Jurkat, Clone E6-1 (cell line): ENCODE measurements at regions not wholly inside any gene's neighbourhood (a gene's known extent, or its start where the extent isn't known, plus 50 kb on each side); places are given as distances from the start of the nearest gene placed in this dataset.

Experiments
- DNase-seq: peaks from one replicate; pipeline ENCODE4 v3.0.0-alpha.2; 2011; ENCODE audit warnings: low read depth, low spot score
- H3K4me3 ChIP-seq: 2 replicates; pipeline ENCODE4 v1.5.1; 2011; ENCODE audit warnings: mild to moderate bottlenecking, low read length, control low read depth, moderate library complexity

DNA sequence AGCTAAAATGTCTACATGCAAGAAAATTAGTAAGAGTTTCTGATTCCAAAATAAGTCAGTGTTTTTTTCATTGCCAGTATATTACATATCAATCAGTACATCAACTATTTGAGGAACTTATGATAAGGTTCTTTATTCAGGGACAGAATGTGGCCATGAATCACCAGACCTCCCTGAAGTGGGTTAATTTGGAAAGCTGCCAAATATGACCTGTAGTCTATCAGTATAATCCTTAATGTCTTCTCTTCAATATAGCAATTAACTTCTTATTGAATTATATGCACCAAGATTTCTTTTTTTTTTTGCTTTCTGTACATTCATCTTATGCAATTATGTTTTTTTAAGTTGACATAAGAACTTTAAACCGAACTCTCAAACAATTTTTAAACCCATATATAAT is 714.5 kb upstream of the POT1 start:
- no peak overlapping the region for H3K4me3 ChIP-seq
- no peak for DNase-seq

DNA sequence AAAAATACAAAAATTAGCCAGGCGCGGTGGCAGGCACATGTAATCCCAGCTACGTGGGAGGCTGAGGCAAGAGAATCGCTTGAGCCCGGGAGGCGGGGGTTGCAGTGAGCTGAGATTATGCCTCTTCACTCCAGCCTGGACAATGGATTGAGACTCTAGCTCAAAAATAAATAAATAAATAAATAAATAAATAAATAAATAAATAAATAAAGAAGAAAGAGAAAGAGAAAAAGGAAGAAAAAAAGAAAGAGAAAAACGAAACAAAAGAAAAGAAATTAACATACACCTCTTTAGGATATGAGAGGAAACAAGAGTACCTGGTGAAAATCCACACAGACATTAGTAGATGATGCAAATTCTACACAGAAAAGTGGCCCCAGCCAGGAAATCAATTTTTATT is 713.7 kb upstream of the POT1 start:
- DNase-seq = no peak
- H3K4me3 ChIP-seq = no peak overlapping the region

DNA sequence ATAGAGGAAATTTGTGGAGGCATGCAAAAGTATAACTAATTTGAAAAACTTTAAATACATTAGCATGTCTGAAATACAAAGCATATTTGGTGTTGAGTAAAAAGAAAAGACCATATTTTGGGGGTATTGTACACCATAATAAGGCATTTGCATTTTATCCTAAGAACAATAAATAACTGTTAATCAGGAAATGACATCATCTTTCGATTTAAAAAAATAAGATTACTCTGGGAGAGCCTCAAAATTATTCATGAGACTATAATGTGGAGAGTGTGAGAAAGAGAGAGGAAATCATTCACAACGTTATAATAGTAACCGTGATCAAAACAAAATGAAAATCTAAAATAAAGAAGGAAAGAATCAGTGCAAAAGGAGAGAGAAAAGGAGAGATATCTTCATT is 712.3 kb upstream of the POT1 start:
- H3K4me3 ChIP-seq = no peak overlapping the region
- DNase-seq = no peak

DNA sequence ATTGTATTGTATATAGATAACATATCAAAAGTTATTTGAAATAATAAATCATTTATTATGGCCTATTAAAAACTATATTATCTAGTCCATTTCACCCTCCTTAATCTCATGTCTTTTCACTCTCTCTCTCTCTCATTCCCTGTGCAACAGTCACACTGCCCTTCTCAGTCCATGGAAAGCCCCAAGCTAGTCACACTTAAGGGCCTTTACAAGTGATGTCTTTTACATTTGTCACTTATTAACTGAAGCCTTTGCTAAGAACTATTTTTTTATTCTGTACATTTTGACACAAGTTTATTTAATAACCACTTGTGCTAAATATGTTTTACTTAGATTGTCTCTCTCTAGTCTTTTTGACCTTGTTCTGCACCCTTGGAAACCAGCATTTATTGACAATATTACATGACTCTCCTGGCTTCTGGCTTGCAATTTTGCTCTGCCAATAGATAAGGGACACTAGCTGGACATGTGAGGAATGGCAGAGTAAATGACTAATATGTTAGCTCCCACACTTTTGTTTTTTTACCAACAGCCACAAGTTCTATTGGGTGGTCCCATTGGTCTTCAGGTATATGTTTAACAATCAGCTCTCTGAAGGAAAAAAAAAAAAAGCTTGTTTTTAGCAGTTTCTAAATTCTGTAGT is 706.8 kb upstream of the POT1 start:
- no peak overlapping the region for H3K4me3 ChIP-seq
- no peak for DNase-seq

DNA sequence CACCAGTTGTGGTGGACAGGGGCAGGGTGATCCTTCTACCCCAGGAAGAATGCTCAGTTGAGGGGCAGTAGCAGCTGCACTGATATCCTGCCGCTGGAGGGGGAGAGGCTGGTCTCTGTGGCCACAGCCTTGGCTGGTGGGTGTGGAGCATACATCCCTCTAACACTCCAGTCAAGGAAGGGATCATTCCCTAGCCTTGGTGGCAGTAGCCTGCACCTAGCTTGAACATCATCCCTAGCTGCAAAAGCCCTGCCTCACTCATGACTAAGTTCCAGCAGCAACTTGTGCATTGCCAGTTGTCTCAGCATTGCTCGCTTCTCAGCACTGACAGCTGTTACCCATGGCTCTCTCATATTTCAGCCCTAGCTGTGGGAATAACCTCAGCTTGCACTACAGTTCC is 688.9 kb upstream of the POT1 start:
- no peak for DNase-seq
- no peak overlapping the region for H3K4me3 ChIP-seq

DNA sequence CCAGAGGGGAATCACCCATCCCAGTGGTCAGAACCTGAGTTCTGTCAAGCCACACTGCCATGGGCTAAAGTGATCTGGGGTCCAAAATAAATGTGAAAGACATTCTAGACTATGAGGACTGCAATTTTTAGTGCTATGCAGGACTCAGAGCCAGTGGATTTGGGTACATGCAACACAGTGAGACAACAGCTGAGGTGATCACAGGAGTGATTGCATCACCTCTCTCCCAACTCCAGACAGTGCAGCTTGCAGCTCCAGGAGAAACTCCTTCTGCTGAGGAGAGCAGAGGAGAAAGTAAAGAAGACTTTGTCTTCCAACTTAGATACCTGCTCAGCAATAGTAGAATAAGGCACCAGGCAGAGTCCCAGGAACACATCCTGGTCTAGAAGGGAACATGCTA is 682.0 kb upstream of the POT1 start:
- DNase-seq = no peak
- no peak overlapping the region for H3K4me3 ChIP-seq

DNA sequence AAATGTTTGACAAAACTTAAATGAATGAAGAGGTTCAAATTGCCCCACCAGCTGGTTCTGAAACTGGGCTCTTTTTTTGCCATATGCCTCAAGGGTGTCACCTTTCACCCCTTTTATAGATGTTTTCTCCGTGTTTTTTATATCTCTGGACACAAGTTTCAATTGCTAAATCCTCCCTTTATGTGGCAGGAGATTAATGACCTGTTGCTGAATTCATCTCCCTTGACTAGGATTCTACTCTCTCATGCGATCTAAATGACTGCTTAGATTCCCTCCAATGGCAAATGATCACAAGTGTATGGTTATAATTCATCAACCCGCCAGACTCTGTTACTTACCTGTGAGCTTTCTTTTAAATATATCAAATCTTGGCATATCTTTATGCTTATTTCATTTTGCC is 677.0 kb upstream of the POT1 start:
- DNase-seq = no peak
- no peak overlapping the region for H3K4me3 ChIP-seq

DNA sequence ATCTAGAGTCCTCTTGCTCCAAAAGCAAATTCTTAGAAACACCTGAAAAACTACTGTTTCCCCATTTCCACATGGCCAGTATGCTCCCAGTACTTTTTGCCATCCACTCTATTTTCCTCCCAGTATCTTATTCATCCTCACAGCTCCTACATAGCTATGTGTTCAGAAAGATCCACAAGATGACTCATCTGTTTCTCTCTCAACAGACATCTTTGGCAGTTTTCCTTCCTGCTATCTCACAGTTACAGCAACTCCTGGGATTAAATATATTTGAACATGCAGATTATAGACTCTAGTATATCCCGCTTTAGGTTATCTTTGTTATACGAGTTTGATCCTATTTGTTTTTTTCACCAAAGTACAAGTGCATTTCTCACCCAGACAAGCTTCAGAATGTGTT is 675.6 kb upstream of the POT1 start:
- no peak overlapping the region for H3K4me3 ChIP-seq
- DNase-seq = no peak

DNA sequence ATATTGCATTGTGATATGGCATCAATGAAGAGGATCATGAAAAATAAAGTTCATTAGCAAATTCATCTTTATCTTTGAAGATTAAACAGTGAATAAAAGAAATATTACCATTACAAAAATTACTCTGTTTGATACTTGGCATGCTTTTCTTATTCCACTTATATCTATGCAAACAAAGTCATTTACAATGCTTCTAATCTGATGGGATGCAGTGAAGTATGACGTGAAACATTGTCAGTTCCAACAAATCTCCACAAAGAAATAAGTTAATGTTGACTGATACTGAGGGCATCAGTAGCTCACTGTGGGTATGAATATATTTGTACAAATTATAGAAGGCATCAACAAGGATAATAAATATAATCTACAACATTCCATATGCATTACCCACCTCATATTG is 672.8 kb upstream of the POT1 start:
- no peak overlapping the region for H3K4me3 ChIP-seq
- DNase-seq = no peak

DNA sequence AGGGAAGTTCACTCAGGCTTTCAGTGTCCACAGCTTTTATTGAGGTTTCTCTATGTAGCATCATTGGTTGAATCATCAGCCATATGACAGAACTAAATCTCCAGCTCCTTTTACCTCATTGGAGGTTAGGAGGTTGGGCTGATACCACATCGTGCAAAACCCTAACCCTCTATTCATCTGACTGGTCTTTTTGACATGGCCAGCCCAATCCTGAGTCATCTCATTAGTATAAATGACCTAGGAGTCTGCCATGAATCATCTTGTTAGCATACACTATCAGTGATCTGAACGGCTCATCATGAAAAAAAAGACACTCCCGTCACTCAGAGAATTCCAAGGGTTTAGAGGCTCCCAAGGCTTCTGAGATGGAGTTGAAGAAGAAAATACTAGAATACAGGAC is 669.8 kb upstream of the POT1 start:
- no peak for DNase-seq
- no peak overlapping the region for H3K4me3 ChIP-seq

DNA sequence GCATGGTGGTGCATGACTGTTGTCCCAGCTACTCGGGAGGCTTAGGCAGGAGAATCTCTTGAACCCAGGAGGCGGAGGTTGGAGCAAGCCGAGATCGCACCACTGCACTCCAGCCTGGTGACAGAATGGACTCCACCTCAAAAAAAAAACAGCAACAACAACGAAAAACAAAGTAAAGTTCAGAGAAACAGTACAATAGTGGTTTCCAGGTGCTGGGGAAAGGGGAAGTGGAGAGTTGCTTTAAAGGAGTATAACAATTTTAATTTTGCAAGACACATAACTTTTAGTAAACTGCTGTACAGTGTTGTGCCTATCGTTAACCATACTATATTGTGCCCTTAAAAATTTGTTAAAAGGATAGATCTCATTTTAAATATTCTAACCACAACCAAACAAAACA is 662.7 kb upstream of the POT1 start:
- no peak for DNase-seq
- no peak overlapping the region for H3K4me3 ChIP-seq

DNA sequence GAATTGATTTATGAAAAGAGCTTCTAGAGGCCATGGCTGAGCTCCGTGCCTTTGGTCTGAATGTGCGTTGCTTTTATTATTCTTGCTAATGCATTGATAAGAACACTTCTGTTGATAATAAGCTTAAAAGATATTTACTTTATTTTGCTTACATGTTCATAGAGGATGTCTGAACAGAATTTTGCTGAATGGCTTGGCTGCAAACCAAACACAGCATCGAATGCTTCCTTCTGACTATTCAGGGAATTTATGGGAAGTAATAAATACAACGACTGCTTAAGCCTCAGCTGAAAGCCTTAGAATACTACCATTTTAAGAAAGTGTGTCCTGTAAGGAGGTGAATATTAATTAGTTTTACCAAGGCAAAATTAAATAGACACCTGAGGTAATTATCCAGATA is 643.5 kb upstream of the POT1 start:
- DNase-seq = no peak
- H3K4me3 ChIP-seq = no peak overlapping the region

DNA sequence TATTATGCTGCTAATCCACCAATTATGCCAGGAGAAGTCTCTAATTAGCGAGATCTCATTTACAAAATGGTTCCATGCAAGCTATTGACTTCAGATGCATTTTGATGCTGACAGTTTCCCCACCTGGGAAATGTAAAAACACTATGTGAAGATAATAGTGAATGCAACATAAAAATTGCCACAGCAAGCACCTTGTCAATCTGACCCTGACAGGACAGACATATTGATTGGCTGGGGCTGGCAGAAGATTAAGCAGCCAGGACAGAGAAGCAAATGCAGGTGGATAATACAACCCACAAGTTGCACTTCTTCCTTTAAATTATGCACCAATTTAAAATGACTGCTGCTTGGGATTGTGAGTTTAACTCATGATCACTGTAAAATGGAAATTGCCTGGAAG is 642.8 kb upstream of the POT1 start:
- DNase-seq = no peak
- H3K4me3 ChIP-seq = no peak overlapping the region

DNA sequence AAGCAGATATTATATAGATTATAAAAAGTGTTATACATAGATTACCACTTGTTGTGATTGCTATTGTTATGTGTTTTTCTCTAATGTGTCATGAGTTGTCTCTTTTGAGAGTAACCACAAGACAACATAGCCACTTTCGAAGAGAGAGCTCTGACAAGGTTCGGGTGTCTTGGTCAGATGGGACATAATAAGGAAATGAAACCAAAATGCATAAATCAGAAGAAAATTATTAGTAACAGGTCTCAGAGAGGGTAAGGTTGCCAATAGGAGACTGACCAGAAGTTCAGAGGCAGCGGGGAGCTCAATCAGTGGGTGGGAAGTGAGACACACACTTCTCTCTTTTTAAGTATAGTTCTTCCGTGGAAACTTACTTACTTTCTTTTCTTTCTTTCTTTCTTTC is 639.2 kb upstream of the POT1 start:
- no peak for DNase-seq
- H3K4me3 ChIP-seq = no peak overlapping the region

DNA sequence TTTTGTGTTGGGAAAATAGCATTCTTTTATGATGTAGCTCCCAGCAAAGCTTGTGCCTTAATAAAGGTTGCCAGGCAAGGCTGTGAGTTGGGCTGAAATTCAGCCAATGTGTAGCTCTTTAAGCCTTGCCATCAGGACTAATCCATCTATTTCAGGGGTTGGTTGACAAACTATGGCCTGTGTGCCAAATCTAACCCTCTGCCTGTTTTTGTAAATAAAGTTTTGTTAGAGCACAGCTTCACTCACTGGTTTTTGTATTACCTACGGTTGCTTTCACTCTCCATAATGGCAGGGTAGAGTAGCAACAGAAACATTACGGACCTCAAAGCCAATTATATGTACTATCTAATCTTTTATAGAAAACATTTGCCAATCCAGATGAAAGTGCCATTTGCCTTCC is 638.1 kb upstream of the POT1 start:
- H3K4me3 ChIP-seq = no peak overlapping the region
- no peak for DNase-seq

DNA sequence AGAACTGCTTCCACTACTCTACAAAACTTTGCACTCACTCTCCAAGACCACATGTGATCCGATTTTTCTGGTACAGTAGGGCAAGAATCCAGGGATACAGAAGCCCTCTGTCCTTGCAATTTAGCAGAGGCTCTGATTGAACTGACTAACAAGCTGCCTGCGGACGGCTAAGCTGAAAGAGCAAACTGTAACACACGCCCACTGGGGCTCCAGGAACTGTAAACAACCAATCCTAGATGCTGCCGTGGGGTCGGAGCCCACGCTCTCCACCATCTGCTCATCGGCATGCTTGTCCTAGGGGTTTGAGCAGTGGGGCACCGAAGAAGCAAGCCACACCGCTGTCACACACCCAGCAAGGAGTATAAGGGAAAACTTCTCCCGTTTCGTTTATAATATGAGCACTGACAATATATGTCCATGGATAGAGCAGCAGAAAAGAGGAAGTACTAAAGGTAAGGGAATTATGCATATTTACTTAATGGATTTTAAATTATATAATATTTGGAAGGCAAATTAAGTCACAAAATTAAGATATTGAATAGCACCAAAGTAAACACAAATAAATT is 634.4 kb upstream of the POT1 start:
- no peak for DNase-seq
- no peak overlapping the region for H3K4me3 ChIP-seq

DNA sequence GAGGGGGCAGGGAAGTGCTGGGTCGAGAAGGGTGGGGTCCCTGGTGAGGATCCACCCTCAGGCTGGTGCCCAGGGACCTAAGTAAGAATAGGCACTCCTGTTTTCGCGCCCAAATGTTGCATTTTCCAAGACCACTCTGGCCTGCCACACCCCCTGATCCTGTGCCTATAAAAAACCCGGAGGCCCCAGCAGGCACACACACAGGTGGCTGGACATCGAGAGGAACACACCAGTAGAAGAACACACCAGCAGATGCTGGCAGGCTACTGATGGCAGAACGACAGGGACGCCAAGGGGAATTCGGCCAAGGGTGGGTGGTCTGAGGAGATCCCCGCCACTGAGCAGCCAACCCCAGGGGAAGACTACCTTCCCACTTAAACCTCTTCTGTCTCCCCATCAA is 633.9 kb upstream of the POT1 start:
- no peak for DNase-seq
- no peak overlapping the region for H3K4me3 ChIP-seq

DNA sequence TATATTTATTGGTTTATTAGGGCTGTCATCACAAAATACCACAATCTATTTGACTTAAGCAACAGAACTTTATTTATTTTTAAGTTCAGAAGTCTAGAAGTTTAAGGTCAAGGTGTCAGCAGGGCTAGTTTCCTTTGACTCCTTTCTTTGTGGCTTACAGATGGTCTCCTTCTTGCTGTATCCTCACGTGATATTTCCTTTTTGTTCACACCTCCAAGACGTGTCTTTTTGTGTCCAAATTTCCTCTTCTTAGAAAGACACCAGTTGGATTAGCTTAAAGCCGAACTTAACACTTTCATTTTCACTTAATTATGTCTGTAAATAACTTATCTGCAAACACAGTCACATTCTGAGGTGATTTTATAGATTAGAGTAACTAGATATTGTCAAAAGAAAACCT is 631.4 kb upstream of the POT1 start:
- no peak overlapping the region for H3K4me3 ChIP-seq
- DNase-seq = no peak

DNA sequence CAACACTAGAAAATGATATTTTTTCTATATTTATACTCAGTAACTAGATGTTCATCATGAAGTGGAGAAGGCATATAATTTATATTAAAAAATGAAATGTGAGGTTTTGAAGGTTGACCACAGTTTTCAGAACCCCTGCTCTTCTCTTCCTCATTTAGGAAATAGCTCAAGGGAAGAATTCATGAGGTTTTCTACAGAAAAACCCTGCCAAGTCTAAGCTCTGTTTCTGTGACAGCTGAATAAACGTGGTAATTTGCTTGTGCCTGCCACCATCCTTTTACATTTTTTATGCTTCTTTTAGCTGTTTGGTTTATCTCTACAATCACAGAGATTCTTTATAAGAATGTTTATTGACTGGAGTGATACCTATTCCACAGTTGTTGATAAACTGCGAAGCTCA is 630.3 kb upstream of the POT1 start:
- no peak for DNase-seq
- no peak overlapping the region for H3K4me3 ChIP-seq

DNA sequence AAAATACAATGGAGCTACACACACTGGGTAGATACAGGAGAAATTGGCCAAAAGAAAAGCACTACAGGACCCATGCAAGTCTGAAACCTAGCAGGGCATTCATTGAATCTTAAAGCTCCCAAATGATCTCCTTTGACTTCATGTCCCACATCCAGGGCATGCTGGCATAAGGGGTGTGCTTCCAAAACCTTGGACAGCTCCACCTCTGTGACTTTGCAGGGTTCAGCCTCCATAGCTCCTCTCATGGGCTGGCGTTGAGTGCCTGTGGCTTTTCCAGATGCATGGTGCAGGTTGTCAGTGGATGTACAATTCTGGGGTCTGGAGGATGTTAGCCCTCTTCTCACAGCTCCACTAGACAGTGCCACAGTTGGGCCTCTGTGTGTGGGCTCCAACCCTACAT is 626.3 kb upstream of the POT1 start:
- no peak for DNase-seq
- no peak overlapping the region for H3K4me3 ChIP-seq

DNA sequence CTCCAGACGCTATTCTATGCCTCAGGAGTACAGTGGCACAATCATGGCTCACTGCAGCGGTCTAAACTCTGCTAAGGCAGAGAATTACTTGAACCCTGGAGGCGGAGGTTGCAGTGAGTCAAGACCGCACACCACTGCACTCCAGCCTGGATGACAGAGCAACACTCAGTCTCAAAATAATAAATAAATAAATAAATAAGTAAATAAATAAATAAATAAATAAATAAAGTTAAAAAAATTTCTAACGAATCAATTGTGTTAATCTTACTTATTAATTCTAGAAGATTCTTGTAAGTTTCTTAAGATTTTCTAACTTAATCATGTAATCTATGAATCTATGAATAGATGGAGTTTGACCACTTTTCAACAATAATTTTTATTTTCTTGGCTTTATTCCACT is 621.4 kb upstream of the POT1 start:
- H3K4me3 ChIP-seq = no peak overlapping the region
- no peak for DNase-seq

DNA sequence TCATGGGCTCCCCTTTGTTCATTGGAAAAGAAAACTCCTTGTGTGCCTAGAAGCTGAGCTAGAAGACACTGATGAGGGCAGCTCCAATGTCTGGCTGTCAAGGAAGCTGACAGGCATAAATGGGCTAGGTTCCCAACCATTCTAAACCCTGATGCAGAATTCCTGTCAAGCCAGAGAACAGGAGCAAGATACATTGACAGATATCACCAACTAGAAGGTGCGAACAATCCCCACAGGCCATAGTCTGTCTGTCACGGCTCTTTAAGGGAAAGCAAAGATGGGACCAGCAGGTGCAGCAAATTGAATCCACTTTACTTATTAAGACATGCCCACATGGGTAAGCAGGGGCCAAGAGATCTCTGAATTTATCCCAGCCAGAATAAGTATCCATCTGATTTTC is 617.9 kb upstream of the POT1 start:
- H3K4me3 ChIP-seq = no peak overlapping the region
- no peak for DNase-seq
